MM.1S (cell line): ENCODE measurements at regions not wholly inside any gene's neighbourhood (a gene's known extent, or its start where the extent isn't known, plus 50 kb on each side); places are given as distances from the start of the nearest gene placed in this dataset.

Experiments used
- EZH2phosphoT487 ChIP-seq: fragments of 300-600 bp; sonication (generic); IDR thresholded peaks from 2 replicates; pipeline ENCODE4 v1.6.1; 2018; ENCODE audit warnings: antibody characterized with exemption, low read length
- TF ChIP-seq, protein P1 (sequence below): fragments of 300-600 bp; sonication (generic); IDR thresholded peaks from 2 replicates; pipeline ENCODE4 v1.5.1; 2016; ENCODE audit warnings: antibody characterized with exemption, low read length, mixed read lengths

DNA sequence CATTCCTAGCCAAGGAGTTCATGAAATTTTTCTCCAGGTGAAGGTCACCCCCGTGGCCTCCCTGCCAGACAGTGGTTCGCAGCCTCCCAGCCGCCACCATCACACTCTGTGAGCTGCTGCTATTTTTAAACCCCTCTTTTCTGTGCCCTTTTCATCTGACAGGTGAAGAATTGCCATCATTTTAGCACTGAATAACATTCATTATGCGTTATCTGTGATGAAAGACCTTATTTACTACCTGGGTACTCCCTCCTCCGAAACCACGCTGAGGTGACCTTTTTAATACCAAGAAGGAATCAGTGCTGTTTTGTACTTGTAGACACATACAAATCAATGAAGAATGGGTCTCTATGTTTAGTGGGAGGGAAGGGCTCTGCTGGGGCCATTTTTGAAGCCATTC is 148.9 kb upstream of the GPR12 start:
- TF ChIP-seq, protein P1, sequence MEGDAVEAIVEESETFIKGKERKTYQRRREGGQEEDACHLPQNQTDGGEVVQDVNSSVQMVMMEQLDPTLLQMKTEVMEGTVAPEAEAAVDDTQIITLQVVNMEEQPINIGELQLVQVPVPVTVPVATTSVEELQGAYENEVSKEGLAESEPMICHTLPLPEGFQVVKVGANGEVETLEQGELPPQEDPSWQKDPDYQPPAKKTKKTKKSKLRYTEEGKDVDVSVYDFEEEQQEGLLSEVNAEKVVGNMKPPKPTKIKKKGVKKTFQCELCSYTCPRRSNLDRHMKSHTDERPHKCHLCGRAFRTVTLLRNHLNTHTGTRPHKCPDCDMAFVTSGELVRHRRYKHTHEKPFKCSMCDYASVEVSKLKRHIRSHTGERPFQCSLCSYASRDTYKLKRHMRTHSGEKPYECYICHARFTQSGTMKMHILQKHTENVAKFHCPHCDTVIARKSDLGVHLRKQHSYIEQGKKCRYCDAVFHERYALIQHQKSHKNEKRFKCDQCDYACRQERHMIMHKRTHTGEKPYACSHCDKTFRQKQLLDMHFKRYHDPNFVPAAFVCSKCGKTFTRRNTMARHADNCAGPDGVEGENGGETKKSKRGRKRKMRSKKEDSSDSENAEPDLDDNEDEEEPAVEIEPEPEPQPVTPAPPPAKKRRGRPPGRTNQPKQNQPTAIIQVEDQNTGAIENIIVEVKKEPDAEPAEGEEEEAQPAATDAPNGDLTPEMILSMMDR = no peak
- TF ChIP-seq EZH2phosphoT487 = no peak
